Activated B cell treated with CpG ODN at 0.5 μM for 24 hours (primary cell): ENCODE measurements at regions not wholly inside any gene's neighbourhood (a gene's known extent, or its start where the extent isn't known, plus 50 kb on each side); places are given as distances from the start of the nearest gene placed in this dataset.
"Not testable (repeated sequence)": the region's sequence is repeated elsewhere in the genome, so short reads cannot be mapped to it uniquely, and the experiment has no call there.

ENCODE experiments used
- ATAC-seq: fragments of 200-7000 bp; cut with Tn5 transposase; one replicate; pipeline ENCODE4 v1.10.0; 2021; ENCODE audit warnings: low read depth, mild to moderate bottlenecking, moderate library complexity
- CTCF ChIA-PET: fragments of 350-600 bp; sonication (Branson Sonifier 250); formaldehyde crosslinking; loops from one replicate; lab custom pipeline; 2021; ENCODE audit warnings: antibody characterized with exemption; lab: Charles Lee
- POLR2A ChIA-PET: fragments of 350-600 bp; sonication (Branson Sonifier 250); formaldehyde crosslinking; loops from one replicate; lab custom pipeline; 2021; ENCODE audit warnings: antibody characterized with exemption; lab: Charles Lee
- DNase-seq: peaks from one replicate; pipeline ENCODE4 v3.0.0; 2022
- H3K27ac Mint-ChIP-seq: one replicate; pipeline ENCODE4 v1.8.0; 2020; ENCODE audit warnings: mixed read lengths
- H3K27me3 Mint-ChIP-seq: one replicate; pipeline ENCODE4 v1.8.0; 2021; ENCODE audit warnings: mixed read lengths
- H3K36me3 Mint-ChIP-seq: one replicate; pipeline ENCODE4 v1.8.0; 2021; ENCODE audit warnings: low read depth, mixed read lengths
- H3K4me1 Mint-ChIP-seq: one replicate; pipeline ENCODE4 v1.8.0; 2021; ENCODE audit warnings: mixed read lengths
- H3K4me3 Mint-ChIP-seq: one replicate; pipeline ENCODE4 v1.8.0; 2020; ENCODE audit warnings: mild to moderate bottlenecking, mixed read lengths
- H3K9me3 Mint-ChIP-seq: one replicate; pipeline ENCODE4 v1.8.0; 2020; ENCODE audit warnings: mixed read lengths
- intact Hi-C: fragments of 100-400 bp; cut with micrococcal nuclease; formaldehyde crosslinking; loops from one replicate; pipeline ENCODE4 v1.15.1; 2024
- TF ChIP-seq, protein P1 (sequence below): fragments of 200-600 bp; IDR thresholded peaks from one replicate; pipeline ENCODE4 v1.8.0; 2022; ENCODE audit warnings: antibody characterized with exemption, mild to moderate bottlenecking

DNA sequence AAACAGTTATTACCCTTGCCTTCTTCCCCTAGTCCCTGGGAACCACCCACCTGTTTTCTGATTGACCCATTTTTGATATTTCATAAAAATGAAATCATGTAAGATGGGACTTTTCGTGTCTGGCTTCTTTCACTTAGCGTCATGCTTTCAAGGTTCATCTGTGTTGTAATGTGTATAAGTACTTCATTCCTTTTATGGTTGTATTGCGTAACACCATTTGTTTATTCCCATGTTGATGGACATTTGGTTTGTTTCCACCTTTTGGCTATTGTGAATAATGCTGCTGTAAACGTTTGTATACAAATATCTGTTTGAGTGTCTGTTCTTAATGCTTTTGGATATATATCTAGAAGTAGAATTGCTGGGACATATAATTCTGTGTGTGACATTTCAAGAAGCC, 650.1 kb upstream of the COX7C start:
- no peak overlapping the region for H3K27ac Mint-ChIP-seq

DNA sequence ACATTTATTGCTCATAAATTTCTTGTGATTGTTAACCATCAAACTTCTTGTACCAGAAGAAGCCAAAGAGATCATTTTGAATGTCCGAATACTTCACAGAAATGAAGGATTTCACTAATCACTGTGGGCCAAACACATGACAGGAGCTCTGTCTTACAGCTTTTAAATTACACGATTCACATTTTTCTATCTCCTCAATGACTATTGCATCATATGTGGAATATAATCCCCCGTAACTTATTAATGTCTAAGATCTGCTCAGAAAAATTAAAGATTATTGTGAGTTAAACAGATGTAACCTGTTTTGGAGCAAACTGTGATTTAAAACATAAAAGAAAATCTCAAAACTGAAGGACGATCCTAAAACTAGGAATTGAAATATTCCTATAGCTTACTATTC, 645.2 kb upstream of the COX7C start:
- Mint-ChIP-seq H3K4me1 (no peaks in the 10 kb centered on the region), H3K27ac (no peak overlapping the region), H3K4me3 (no peak overlapping the region), H3K27me3 (no peaks in the 10 kb centered on the region), H3K9me3 (no peaks in the 10 kb centered on the region), H3K36me3 (no peaks in the 10 kb centered on the region)
- ChIA-PET POLR2A (no interaction called here), CTCF (no interaction called here)
- ATAC-seq = no peak
- intact Hi-C loops = no loop called here
- TF ChIP-seq, protein P1, sequence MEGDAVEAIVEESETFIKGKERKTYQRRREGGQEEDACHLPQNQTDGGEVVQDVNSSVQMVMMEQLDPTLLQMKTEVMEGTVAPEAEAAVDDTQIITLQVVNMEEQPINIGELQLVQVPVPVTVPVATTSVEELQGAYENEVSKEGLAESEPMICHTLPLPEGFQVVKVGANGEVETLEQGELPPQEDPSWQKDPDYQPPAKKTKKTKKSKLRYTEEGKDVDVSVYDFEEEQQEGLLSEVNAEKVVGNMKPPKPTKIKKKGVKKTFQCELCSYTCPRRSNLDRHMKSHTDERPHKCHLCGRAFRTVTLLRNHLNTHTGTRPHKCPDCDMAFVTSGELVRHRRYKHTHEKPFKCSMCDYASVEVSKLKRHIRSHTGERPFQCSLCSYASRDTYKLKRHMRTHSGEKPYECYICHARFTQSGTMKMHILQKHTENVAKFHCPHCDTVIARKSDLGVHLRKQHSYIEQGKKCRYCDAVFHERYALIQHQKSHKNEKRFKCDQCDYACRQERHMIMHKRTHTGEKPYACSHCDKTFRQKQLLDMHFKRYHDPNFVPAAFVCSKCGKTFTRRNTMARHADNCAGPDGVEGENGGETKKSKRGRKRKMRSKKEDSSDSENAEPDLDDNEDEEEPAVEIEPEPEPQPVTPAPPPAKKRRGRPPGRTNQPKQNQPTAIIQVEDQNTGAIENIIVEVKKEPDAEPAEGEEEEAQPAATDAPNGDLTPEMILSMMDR = no peak
- no peak for DNase-seq

More for the DNA sequence above, 650.1 kb upstream of the COX7C start:
- Mint-ChIP-seq H3K4me1 (no peaks in the 10 kb centered on the region), H3K36me3 (no peaks in the 10 kb centered on the region), H3K9me3 (no peaks in the 10 kb centered on the region), H3K4me3 (no peak overlapping the region), H3K27me3 (no peaks in the 10 kb centered on the region)
- intact Hi-C loops = no loop called here
- DNase-seq = no peak
- CTCF ChIA-PET = no interaction called here
- TF ChIP-seq, protein P1 = no peak
- POLR2A ChIA-PET = no interaction called here
- no peak for ATAC-seq

DNA sequence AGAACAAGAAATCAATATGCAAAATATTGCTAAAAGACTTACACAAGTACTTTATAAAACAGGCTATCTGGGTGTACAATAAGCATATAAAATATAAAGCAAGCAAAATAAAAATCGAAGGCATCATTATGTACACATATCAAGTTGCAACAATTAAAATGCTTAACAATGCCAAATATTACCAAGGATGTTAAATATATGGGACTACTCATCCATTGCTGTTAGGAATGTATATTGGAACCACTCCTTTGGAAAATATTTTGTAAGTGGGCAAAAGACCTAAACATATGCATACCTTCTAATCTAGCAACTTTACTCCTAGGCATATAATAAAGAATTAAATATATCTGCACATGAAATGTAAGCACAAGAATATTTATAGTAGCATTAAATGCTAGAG, 632.6 kb upstream of the COX7C start:
- TF ChIP-seq, protein P1 = no peak
- ATAC-seq (no peak), DNase-seq (no peak)
- Mint-ChIP-seq H3K9me3 (peaks cover 3% of the 10 kb centered on the region), H3K4me1 (no peaks in the 10 kb centered on the region), H3K27me3 (no peaks in the 10 kb centered on the region), H3K27ac (no peak overlapping the region), H3K4me3 (no peak overlapping the region), H3K36me3 (no peaks in the 10 kb centered on the region)
- POLR2A ChIA-PET = no interaction called here
- CTCF ChIA-PET = no interaction called here
- intact Hi-C loops = no loop called here

DNA sequence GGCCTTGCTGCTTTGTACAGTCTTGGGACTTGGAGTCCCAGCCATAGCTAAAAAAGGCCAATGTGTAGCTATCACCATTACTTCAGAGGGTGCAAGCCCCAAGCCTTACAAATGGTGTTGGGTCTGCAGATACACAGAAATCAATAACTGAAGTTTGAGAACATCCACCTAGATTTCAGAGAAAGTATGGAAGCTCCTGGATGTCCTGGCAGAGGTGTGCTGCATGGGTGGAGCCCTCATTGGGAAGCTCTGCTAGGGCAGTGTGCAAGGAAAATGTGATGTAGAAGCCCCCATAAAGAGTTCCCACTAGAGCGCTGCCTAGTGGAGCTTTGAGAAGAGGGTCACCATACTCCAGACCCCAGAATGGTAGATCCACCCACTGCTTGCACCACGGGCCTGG, 626.7 kb upstream of the COX7C start:
- H3K27me3 Mint-ChIP-seq = no peaks in the 10 kb centered on the region
- ATAC-seq (no peak), DNase-seq (no peak)
- H3K4me1 Mint-ChIP-seq = no peaks in the 10 kb centered on the region
- no peak overlapping the region for H3K4me3 Mint-ChIP-seq
- ChIA-PET POLR2A (no interaction called here), CTCF (no interaction called here)
- TF ChIP-seq, protein P1 = no peak
- no peaks in the 10 kb centered on the region for H3K36me3 Mint-ChIP-seq
- H3K9me3 Mint-ChIP-seq = peaks cover 8% of the 10 kb centered on the region
- intact Hi-C loops = no loop called here
- no peak overlapping the region for H3K27ac Mint-ChIP-seq

DNA sequence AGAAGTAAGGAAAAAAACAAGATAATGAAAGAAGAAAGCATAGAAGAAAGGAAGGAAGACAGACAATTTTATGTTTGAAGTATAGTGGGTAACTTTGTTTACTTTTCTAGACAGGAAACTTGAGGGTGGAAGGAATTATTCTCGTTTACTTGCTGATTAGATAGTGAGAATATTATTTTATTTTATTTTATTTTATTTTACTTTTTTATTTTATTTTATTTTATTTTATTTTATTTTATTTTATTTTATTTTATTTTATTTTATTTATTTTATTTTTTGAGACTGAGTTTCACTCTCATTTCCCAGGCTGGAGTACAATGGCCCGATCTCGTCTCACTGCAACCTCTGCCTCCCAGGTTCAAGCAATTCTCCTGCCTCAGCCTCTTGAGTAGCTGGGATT, 623.1 kb upstream of the COX7C start:
- H3K36me3 Mint-ChIP-seq, intact Hi-C loops, H3K27ac Mint-ChIP-seq, H3K4me1 Mint-ChIP-seq, ATAC-seq, H3K27me3 Mint-ChIP-seq, DNase-seq, H3K9me3 Mint-ChIP-seq, CTCF ChIA-PET, H3K4me3 Mint-ChIP-seq, POLR2A ChIA-PET: not testable (repeated sequence)

DNA sequence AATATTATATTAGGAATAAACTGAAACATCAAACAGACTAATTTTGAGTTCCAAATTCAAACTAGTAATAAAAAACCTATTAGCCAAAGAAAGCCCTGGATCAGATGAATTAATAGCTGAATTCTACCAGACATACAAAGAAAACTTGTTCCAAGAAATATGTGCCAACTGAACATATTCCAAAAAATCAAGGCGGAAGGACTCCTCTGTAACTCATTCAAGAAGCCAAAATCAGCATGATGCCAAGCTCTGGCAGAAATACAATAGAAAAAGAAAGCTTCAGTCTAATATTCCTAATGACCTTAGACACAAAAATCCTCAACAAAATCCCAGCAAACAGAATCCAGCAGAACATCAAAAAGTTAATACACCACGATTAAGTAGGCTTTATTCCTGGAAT, 619.1 kb upstream of the COX7C start:
- Mint-ChIP-seq H3K4me1 (no peaks in the 10 kb centered on the region), H3K9me3 (peaks cover 2% of the 10 kb centered on the region), H3K27me3 (no peaks in the 10 kb centered on the region), H3K4me3 (no peak overlapping the region), H3K36me3 (no peaks in the 10 kb centered on the region), H3K27ac (no peak overlapping the region)
- intact Hi-C loops = no loop called here
- TF ChIP-seq, protein P1 = no peak
- DNase-seq (no peak), ATAC-seq (no peak)
- CTCF ChIA-PET = no interaction called here
- POLR2A ChIA-PET = no interaction called here
